8988T (cell line): ENCODE measurements at regions not wholly inside any gene's neighbourhood (a gene's known extent, or its start where the extent isn't known, plus 50 kb on each side); places are given as distances from the start of the nearest gene placed in this dataset.
"Not testable (repeated sequence)": the region's sequence is repeated elsewhere in the genome, so short reads cannot be mapped to it uniquely, and the experiment has no call there.

Source experiments
- DNase-seq: peaks from one replicate; pipeline ENCODE4 v3.0.0; 2011

- DNase-seq, result no peak
Measured at GRCh38 chr11:70595452-70595851, 197.1 kb downstream of the CTTN start.

DNA sequence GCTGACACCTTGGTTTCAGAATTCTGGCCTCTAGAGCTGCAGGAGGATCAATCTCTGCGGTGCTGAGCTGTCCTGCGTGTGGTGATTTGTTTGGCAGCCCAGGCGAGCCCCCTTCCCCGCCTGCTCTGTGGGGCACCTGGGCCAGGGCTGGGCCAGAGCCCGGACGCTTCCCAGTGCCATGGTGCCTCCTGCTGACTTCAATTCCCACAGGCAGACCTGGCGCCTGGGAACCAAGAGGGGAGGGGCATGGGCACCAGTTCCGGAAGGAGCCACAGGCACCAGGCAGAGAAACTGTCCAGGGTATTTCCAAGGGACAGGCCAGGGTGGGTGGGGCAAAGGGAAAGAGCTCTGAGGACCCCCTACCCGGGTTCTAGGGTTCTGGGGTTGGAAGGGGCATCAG, 197.8 kb downstream of the CTTN start:
- no peak for DNase-seq

DNA sequence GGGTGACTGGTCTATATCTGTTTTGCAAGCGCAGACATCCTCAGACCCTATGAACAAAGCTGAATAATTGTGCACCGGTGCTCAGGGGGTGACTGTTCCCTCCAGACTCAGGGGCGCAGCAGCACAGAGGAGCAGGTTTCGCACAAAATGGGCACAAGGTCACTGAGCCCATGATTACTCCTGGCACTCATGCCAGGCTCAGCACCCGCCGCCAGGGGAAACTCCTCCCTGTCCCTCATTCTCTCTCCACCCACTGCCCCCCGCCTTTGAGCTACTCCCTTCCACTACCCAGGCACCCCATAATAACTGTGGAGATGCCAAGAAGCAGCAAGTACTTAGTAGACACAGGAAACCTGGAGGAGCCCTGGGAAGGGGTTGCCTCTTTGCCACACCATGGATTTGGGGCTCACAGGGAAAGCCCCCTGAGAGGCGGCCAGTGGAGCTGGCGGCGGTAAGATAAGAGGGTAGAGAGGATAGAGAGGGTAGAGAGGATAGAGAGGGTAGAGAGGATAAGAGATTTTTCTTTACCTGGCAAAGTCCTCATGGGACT, 198.8 kb downstream of the CTTN start:
- no peak for DNase-seq

DNA sequence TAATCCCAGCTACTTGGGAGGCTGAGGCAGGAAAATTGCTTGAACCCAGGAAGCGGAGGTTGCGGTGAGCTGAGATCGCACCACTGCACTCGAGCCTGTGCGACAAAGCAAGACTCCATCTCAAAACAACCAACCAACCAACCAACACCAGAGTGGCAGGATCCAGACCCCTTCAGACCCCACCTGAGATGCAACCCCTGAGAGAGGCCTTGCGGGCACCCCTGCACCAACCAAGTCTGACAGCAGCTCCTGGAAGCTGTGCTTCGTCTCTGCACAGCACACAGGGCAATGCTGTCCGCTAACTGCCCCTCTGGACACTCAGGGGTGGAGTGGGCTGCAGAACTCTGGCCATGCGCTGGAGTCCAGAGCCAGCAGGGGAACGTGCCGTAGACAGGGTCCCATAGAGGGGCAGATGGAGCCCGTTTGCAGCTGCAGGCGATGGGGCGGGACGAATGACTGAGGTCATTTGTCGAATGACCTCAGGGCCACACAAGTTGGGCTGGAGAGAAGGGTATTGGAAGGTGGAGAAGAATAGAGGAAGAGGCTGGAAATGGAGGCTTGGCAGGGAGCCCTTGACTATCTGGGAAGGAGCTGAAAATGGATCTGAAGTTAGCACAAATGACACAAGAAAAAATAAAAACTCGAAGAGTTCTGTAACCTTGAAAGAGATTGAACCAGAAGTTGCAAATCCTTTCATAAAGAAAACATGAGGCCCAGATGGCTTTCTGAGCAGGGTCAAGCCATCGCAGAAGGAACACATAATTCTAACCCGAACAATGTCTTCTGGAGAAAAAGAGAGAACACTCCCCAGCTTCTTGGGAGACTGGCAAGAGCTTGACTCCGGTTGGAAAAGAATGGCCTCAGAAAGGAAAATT, 199.7 kb downstream of the CTTN start:
- no peak for DNase-seq

GRCh38 chr11:70600911-70601415, 202.6 kb downstream of the CTTN start:
- not testable (repeated sequence) for DNase-seq

- DNase-seq, result no peak
Measured at GRCh38 chr11:70601861-70602538, 203.7 kb downstream of the CTTN start.

DNA sequence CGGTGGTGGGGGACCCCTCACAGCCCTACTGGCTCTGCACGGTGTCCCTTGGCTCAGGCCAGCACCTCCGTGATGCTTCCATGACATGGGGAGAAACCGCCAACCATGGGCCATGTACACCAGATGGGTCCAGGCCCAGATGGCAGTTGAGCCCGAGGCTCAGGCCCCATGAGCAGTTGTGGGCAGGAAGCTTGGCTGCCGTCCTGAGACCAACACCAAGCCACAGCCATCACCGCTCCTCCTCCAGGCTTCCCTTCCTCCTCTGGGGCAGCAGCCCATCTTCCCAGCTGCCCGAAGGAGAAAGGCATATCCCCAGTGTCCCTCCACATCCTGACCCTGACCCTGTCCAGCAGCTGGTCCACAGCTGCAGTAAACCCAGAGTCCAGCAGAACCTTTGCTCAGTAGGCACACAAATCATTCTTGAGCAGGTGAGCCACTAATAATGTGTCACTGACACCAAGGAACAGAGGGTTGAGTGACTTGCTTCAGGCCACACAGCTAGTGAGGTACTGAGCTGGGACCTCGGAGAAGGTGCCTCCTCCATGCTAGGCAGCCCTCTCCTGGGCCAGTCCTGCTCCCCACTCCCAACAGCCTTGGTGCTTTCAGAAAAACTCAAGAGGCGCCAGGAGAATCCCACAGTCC, 204.9 kb downstream of the CTTN start:
- no peak for DNase-seq

- DNase-seq, result no peak
Measured at GRCh38 chr11:70603756-70604211, 205.5 kb downstream of the CTTN start.

DNA sequence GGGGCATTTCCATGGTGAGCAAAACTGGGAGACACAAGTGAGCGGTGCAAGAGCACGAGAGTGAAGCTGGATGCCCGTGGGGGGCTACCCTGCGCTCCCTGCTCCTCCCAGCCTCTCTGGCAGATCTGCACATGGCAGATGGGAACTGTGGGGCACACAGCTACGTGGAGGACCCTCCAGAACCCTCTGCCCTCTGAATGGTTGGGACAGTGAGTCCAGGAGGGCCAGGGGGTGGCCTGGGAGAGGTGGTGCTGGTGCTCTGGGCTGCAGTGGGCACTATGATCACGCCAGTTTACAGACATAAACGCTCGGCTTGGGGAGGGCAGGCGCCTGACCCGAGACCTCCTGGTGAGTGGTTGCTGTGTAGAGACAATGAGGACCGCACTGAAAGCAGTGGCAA, 205.9 kb downstream of the CTTN start:
- no peak for DNase-seq

GRCh38 chr11:70604630-70605467, 206.5 kb downstream of the CTTN start:
- DNase-seq, result no peak

DNA sequence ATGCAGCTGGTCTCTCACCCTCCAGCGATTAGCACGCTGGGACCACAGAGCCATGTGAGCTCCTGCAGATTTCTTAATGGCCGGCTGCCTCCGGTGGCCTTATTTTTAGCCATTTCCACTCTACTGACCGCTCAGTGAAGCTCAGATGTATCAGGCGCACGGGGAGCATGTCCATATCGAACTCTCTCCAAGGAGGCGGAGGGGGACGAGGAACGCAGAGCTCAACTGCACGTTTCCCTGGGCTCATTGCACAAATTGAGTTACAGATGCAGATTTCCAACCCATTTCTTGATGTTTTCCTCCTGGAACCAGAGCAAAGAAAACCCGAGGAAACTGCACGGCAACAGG, 207.1 kb downstream of the CTTN start:
- DNase-seq, result no peak

GRCh38 chr11:70605846-70606245, 207.5 kb downstream of the CTTN start:
- no peak for DNase-seq

DNA sequence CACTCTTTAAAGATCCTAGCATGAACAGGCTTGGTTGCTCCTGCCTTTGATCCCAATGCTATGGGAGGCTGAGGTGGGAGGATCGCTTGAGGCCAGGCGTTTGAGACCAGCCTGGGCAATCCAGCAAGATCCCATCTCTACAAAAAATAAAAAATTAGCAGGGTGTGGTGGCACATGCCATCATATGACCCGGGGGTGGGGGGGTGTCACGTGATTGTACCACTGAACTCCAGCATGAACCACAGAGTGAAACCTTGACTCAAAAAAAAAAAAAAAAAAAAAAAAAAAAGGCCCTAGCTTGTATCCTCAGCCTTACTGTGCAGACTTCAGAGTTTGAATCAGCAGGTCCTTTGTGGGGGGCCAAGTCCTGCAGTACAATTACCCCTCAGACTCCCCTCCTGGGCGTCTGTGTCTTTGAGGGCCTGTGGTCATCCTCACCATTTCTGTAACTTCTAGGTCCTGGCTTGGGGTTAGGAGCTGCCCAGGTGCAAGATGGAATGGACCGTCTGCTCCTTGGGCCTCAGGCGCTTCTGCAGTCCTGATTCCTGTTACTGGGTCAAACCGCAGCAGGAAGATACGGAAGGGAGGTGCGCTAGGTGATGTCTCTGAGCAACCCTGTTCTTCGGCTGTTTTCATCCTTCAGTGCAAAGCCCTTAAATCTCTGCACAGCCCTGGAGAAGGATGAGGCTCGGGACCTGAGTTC, 208.1 kb downstream of the CTTN start:
- no peak for DNase-seq

GRCh38 chr11:70606951-70607330, 208.6 kb downstream of the CTTN start:
- no peak for DNase-seq

GRCh38 chr11:70607561-70607960, 209.2 kb downstream of the CTTN start:
- no peak for DNase-seq

GRCh38 chr11:70608568-70609470, 210.5 kb downstream of the CTTN start:
- DNase-seq, result no peak

GRCh38 chr11:70610566-70611565, 212.5 kb downstream of the CTTN start:
- DNase-seq, result no peak

GRCh38 chr11:70611821-70612220, 213.5 kb downstream of the CTTN start:
- DNase-seq, result no peak

DNA sequence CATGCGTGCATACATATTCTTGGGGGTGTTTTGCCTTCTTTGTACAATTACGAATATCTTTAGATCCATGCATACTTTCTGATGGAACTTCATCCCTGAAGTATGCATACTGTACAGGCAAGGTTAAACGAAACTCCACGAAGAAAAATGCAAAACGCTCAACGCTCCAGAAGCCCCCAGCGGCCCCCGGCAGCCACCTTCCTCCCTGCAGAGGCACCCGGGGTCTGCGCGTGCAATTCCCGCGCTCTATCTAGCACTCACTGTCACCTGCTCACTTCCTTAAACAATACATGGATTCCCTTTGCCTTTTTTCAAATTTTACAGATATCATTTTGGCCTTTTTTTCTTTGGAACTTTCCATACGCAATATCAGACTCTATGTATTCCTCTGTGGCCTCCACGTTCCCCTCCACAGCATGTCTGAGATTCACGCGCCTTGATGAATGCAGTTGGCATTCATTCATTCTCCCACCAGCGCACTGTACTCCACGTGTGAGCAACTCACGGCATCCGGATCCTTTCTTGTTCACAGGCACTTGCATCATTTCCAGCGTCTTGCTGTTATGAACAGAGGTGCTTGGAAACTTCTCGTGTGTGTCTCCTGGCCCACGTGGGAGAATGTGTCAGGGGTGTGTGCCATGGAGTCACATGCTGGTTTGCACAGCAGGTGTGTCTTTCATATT, 214.3 kb downstream of the CTTN start:
- no peak for DNase-seq
